GM23248 (cell line): ENCODE measurements at regions not wholly inside any gene's neighbourhood (a gene's known extent, or its start where the extent isn't known, plus 50 kb on each side); places are given as distances from the start of the nearest gene placed in this dataset.

Source experiments
- DNase-seq: peaks from one replicate; pipeline ENCODE4 v3.0.0-alpha.2; 2015
- H2AFZ ChIP-seq: fragments of 200-600 bp; sonication (generic); 2 replicates; pipeline ENCODE4 v1.6.1; 2016; ENCODE audit warnings: antibody characterized with exemption
- H3F3A ChIP-seq: fragments of 200-600 bp; sonication (generic); 2 replicates; pipeline ENCODE4 v1.6.1; 2016; ENCODE audit warnings: mild to moderate bottlenecking, antibody characterized with exemption, mixed run types; ENCODE audit not compliant: insufficient read depth
- H3K27ac ChIP-seq: fragments of 200-600 bp; sonication (generic); 2 replicates; pipeline ENCODE4 v1.5.1; 2016; ENCODE audit warnings: mild to moderate bottlenecking
- H3K27me3 ChIP-seq: fragments of 200-600 bp; sonication (generic); replicated peaks from 2 replicates; pipeline ENCODE4 v1.6.1; 2016; ENCODE audit warnings: mild to moderate bottlenecking; ENCODE audit not compliant: insufficient read depth
- H3K36me3 ChIP-seq: fragments of 200-600 bp; sonication (generic); 2 replicates; pipeline ENCODE4 v1.6.1; 2016; ENCODE audit warnings: low read depth, mild to moderate bottlenecking
- H3K4me1 ChIP-seq: fragments of 200-600 bp; sonication (generic); 2 replicates; pipeline ENCODE4 v1.6.1; 2016; ENCODE audit warnings: mild to moderate bottlenecking; ENCODE audit not compliant: insufficient read depth
- H3K4me2 ChIP-seq: fragments of 200-600 bp; sonication (generic); one replicate; pipeline ENCODE4 v1.6.1; 2016; ENCODE audit warnings: mild to moderate bottlenecking; ENCODE audit not compliant: unreplicated experiment
- H3K4me3 ChIP-seq: fragments of 200-600 bp; sonication (generic); 2 replicates; pipeline ENCODE4 v1.5.1; 2016; ENCODE audit warnings: mild to moderate bottlenecking
- H3K79me2 ChIP-seq: fragments of 200-600 bp; sonication (generic); 2 replicates; pipeline ENCODE4 v1.6.1; 2016; ENCODE audit warnings: mild to moderate bottlenecking; ENCODE audit not compliant: insufficient read depth
- H3K9ac ChIP-seq: fragments of 200-600 bp; sonication (generic); 2 replicates; pipeline ENCODE4 v1.6.1; 2016; ENCODE audit warnings: mild to moderate bottlenecking
- H3K9me2 ChIP-seq: fragments of 200-600 bp; sonication (generic); 2 replicates; pipeline ENCODE4 v1.6.1; 2016; ENCODE audit warnings: mixed run types, mild to moderate bottlenecking, moderate library complexity; ENCODE audit not compliant: insufficient read depth
- H3K9me3 ChIP-seq: fragments of 200-600 bp; sonication (generic); one replicate; pipeline ENCODE4 v1.6.1; 2017; ENCODE audit warnings: low read depth
- H4K20me1 ChIP-seq: fragments of 200-600 bp; sonication (generic); 2 replicates; pipeline ENCODE4 v1.6.0; 2016; ENCODE audit not compliant: insufficient read depth
- EZH2 ChIP-seq: fragments of 200-600 bp; sonication (generic); IDR thresholded peaks from 2 replicates; pipeline ENCODE4 v1.6.1; 2018; ENCODE audit warnings: antibody characterized with exemption, mild to moderate bottlenecking; ENCODE audit not compliant: insufficient read depth, poor library complexity, severe bottlenecking
- EZH2phosphoT487 ChIP-seq: fragments of 200-600 bp; sonication (generic); IDR thresholded peaks from 2 replicates; pipeline ENCODE4 v1.6.1; 2018; ENCODE audit warnings: antibody characterized with exemption, moderate library complexity, mild to moderate bottlenecking, low read depth; ENCODE audit not compliant: insufficient read depth
- WGBS, 2 experiments: methylation state at CpG; one replicate each; pipeline ENCODE4 v1.1.6; 2015 to 2017; ENCODE audit warnings: low lambda C conversion rate in 2 of 2, low coverage in 1 of 2; ENCODE audit errors: missing lambda C conversion rate in 2 of 2; 5-methylcytosine and 5-hydroxymethylcytosine counted together
- in situ Hi-C: fragments of 300-500 bp; cut with MboI; formaldehyde crosslinking; loops from 2 replicates; pipeline ENCODE4 v1.15.0; 2020

GRCh38 chr2:11891028-11891427 lies 144.6 kb downstream of the LPIN1 start:
- no peak for DNase-seq
- Histone ChIP-seq H3K79me2 (no peaks in the 10 kb centered on the region), H3K27ac (no peak overlapping the region), H3K36me3 (no peaks in the 10 kb centered on the region), H4K20me1 (no peaks in the 10 kb centered on the region), H3K4me1 (no peaks in the 10 kb centered on the region), H3K9ac (no peak overlapping the region), H3K9me3 (peaks cover 3% of the 10 kb centered on the region), H3K4me2 (no peak overlapping the region), H3F3A (no peaks in the 10 kb centered on the region), H3K4me3 (no peak overlapping the region), H3K27me3 (no peaks in the 10 kb centered on the region; the same call in none of the 2 replicates), H3K9me2 (no peaks in the 10 kb centered on the region), H2AFZ (no peak overlapping the region)
- 46 to 53% methylated on average over 5 of the region's 5 CpGs for WGBS, 2 experiments
- no peak for TF ChIP-seq EZH2phosphoT487
- TF ChIP-seq EZH2: no peak
- in situ Hi-C loops: no loop called here

- H2AFZ ChIP-seq: no peak overlapping the region
- H3K79me2 ChIP-seq: no peaks in the 10 kb centered on the region
- no peak for TF ChIP-seq EZH2phosphoT487
- TF ChIP-seq EZH2: no peak
- H3K9me3 ChIP-seq: peaks cover 3% of the 10 kb centered on the region
- H3K27me3 ChIP-seq: peaks cover 2% of the 10 kb centered on the region
- no peaks in the 10 kb centered on the region for H3K36me3 ChIP-seq
- no peak overlapping the region for H3K27ac ChIP-seq
- no peak overlapping the region for H3K4me3 ChIP-seq
- no peaks in the 10 kb centered on the region for H4K20me1 ChIP-seq
- DNase-seq: no peak
- 54 to 58% methylated on average over 4 of the region's 4 CpGs for WGBS, 2 experiments
- H3K9me2 ChIP-seq: no peaks in the 10 kb centered on the region
- no peaks in the 10 kb centered on the region for H3F3A ChIP-seq
- in situ Hi-C loops: no loop called here
- no peak overlapping the region for H3K4me2 ChIP-seq
- no peak overlapping the region for H3K9ac ChIP-seq
- no peaks in the 10 kb centered on the region for H3K4me1 ChIP-seq
Observed at GRCh38 chr2:11891671-11892440, 145.4 kb downstream of the LPIN1 start.

GRCh38 chr2:11896386-11896785 lies 150.0 kb downstream of the LPIN1 start:
- Histone ChIP-seq H3K4me2 (no peak overlapping the region), H3K27ac (no peak overlapping the region), H3K79me2 (no peaks in the 10 kb centered on the region), H2AFZ (no peak overlapping the region), H3K27me3 (peaks cover 7% of the 10 kb centered on the region), H3K4me3 (no peak overlapping the region), H3F3A (peaks cover 4% of the 10 kb centered on the region; the same call in 1 of the 2 replicates), H3K4me1 (no peaks in the 10 kb centered on the region), H3K9me2 (no peaks in the 10 kb centered on the region), H4K20me1 (no peaks in the 10 kb centered on the region), H3K9ac (no peak overlapping the region), H3K9me3 (no peaks in the 10 kb centered on the region), H3K36me3 (no peaks in the 10 kb centered on the region)
- in situ Hi-C loops: no loop called here
- no peak for DNase-seq
- TF ChIP-seq EZH2 (no peak), EZH2phosphoT487 (no peak)
- 54 to 56% methylated on average over 3 of the region's 3 CpGs for WGBS, 2 experiments

GRCh38 chr2:11898576-11898975 lies 152.1 kb downstream of the LPIN1 start:
- Histone ChIP-seq H2AFZ (no peak overlapping the region), H3K4me2 (no peak overlapping the region), H3K9me2 (no peaks in the 10 kb centered on the region), H3K36me3 (no peaks in the 10 kb centered on the region), H3F3A (peaks cover 4% of the 10 kb centered on the region; the same call in 1 of the 2 replicates), H3K4me3 (no peak overlapping the region), H3K9ac (no peak overlapping the region), H3K9me3 (no peaks in the 10 kb centered on the region), H3K27me3 (peaks cover 7% of the 10 kb centered on the region; the same call in 1 of the 2 replicates), H3K4me1 (no peaks in the 10 kb centered on the region), H4K20me1 (no peaks in the 10 kb centered on the region), H3K27ac (no peak overlapping the region), H3K79me2 (no peaks in the 10 kb centered on the region)
- DNase-seq: no peak
- 86 to 94% methylated on average over 3 of the region's 3 CpGs for WGBS, 2 experiments
- in situ Hi-C loops: no loop called here
- no peak for TF ChIP-seq EZH2
- TF ChIP-seq EZH2phosphoT487: no peak
